ENCODE measurements at regions not wholly inside any gene's neighbourhood (a gene's known extent, or its start where the extent isn't known, plus 50 kb on each side); places are given as distances from the start of the nearest gene placed in this dataset.
A peak's percentile ranks its signal among the peaks of the same experiment; 100 is the strongest.
"Not testable (repeated sequence)": the region's sequence is repeated elsewhere in the genome, so short reads cannot be mapped to it uniquely, and the experiment has no call there.

GRCh38 chr11:86749821-86750401 is 50.4 kb upstream of the PRSS23 start:
- DNase-seq (ENCODE audit: low spot score): no peak

DNA sequence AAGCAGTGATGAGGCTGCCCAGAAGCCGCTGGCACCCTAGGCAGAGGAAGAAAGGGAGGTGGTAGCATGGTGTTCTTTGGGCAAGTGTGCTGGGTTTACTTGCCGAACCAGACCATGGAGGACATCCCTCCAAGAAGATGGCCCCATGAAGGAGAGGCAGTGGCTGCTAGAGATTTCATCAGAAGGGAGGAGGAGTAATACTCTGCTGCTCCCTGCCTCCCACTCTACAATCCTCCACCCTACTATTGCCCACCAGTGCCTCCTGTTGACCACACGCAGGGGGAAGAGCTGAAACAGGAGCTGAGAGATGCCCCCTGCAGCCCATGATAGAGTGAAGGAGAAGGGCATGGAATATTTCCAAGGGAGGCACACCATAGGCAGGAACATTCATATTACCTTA is 51.0 kb upstream of the PRSS23 start:
- DNase-seq (ENCODE audit: low spot score): no peak

- no peak for DNase-seq (ENCODE audit: low spot score)
These were observed 52.0 kb upstream of the PRSS23 start for GRCh38 chr11:86748296-86748695.

DNA sequence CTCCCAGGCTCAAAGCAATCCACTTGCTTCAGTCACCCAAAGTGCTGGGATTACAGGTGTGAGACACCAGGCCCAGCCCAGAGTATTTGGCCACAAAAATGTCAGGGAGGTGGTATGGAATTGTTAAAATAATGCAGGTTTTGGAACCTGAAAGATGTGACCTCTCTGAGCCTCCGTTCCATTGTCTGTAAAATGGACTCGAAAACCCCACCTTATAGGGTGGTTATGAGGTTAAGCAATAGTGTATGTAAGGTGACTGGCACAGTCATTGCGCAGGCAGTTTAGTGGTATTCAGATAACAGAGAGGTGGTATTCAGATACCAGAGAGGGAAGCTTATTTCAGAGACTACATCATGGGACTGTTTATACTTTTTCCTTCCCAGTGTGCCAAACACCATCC is 52.5 kb upstream of the PRSS23 start:
- no peak for DNase-seq (ENCODE audit: low spot score)

- DNase-seq (ENCODE audit: low spot score): no peak
These were observed 53.8 kb upstream of the PRSS23 start for GRCh38 chr11:86746514-86746913.

DNA sequence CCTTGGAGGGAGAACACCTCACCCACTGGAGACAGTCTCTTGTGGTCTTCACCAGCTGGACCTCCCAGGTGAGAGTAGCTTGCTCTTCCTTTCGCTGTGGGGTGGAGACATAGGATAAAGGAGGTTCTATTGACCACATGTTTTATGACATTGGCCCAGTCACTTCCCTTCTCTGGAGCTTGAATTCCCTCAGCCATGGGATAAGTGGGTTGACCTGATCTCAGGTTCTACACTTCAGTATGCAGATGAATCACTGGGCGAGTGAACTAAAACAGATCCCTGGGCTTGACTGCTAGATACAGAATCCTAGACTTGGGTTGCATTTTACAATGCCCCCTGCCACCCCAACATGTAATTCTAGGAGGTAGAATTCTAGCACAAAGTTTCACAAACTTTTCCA is 54.8 kb upstream of the PRSS23 start:
- DNase-seq (ENCODE audit: low spot score): no peak

DNA sequence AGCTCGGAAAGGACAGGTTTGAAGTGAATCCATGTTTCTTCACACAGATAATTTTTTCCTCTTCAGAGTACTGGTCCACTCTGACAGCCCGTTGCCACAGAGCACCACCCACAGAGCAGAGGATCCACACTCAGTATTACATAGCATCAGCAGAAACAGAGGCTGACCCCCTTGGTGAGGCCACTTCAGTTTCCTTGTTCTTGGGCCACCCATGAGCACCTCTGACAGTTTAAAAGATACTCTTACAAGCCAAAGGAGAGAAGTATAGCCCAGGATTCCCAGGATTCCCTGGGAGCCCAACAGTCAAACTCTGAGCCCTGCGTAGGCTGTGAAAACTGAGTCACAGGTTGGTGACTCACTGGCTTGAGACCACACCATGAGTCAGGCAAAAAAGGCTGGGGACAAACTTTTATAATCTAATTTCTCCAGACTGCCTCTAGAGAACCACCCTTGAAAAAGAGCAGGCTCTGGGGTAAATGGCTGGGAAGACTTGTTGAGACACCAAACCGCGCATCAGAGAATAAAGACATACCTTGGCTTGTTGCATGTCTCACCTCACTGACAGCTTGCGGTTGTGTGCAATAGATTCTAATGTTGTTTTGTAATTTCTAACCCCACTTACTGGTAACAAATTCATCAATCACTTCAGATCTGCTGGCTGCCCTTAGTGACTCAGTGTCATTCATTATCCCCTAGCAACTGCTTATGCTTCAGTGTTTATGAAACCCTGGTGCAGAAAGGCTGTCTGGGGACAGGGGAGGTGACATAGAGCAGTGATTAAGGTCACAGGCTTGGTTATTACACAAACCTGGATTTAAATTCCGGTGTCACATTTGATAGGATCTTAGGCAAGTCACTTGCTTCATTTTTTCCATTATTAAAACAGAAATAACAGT is 56.9 kb upstream of the PRSS23 start:
- DNase-seq (ENCODE audit: low spot score): peak; percentile 63

- DNase-seq (ENCODE audit: low spot score): peak; percentile 36
These were observed 58.2 kb upstream of the PRSS23 start for GRCh38 chr11:86741839-86742805.

- no peak for DNase-seq (ENCODE audit: low spot score)
These were observed 58.9 kb upstream of the PRSS23 start for GRCh38 chr11:86741484-86741835.

GRCh38 chr11:86740628-86741483 is 59.5 kb upstream of the PRSS23 start:
- DNase-seq (ENCODE audit: low spot score): peak; percentile 76

- no peak for DNase-seq (ENCODE audit: low spot score)
These were observed 61.8 kb upstream of the PRSS23 start for GRCh38 chr11:86738568-86738967.

DNA sequence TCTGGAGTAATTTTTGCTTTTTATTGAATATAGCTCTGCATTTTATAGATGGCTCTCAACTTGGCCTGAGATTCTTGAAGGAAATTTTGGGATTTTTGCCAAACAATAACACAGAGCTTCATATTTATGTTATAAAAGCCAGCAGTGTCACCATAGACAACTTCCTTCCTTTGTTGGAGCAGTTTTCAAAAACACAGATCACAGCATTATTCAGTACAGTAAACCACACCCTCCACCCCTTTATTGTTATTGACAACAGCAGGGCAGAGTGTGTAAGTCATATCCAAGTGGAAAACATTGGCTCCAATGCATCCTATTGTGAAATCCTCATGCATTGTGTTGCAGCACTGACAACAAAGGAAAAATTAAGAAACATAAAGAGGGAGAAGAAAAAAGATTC is 62.6 kb upstream of the PRSS23 start:
- DNase-seq (ENCODE audit: low spot score): no peak

GRCh38 chr11:86737230-86737629 is 63.1 kb upstream of the PRSS23 start:
- DNase-seq (ENCODE audit: low spot score): no peak

- DNase-seq (ENCODE audit: low spot score): no peak
These were observed 63.8 kb upstream of the PRSS23 start for GRCh38 chr11:86736291-86737143.

- peak; percentile 70 for DNase-seq (ENCODE audit: low spot score)
These were observed 63.3 kb upstream of the ME3 start for GRCh38 chr11:86735451-86736290.

- DNase-seq (ENCODE audit: low spot score): not testable (repeated sequence)
These were observed 60.3 kb upstream of the ME3 start for GRCh38 chr11:86732739-86733138.

GRCh38 chr11:86732286-86732685 is 59.9 kb upstream of the ME3 start:
- not testable (repeated sequence) for DNase-seq (ENCODE audit: low spot score)

- DNase-seq (ENCODE audit: low spot score): not testable (repeated sequence)
These were observed 57.2 kb upstream of the ME3 start for GRCh38 chr11:86729576-86729975.

- no peak for DNase-seq (ENCODE audit: low spot score)
These were observed 56.1 kb upstream of the ME3 start for GRCh38 chr11:86728562-86728961.
